NCI-H2107 (cell line): ENCODE measurements at regions not wholly inside any gene's neighbourhood (a gene's known extent, or its start where the extent isn't known, plus 50 kb on each side); places are given as distances from the start of the nearest gene placed in this dataset.

Source experiments
- DNase-seq: peaks from one replicate; lab custom pipeline; 2025; lab: John Stamatoyannopoulos, UW

GRCh38 chr9:89999534-90000370 is 394.9 kb downstream of the GADD45G start:
- DNase-seq = no peak

- no peak for DNase-seq
Measured at GRCh38 chr9:90000925-90001324, 396.1 kb downstream of the GADD45G start.

- DNase-seq = no peak
Measured at GRCh38 chr9:90001747-90002146, 396.9 kb downstream of the GADD45G start.

- DNase-seq = no peak
Measured at GRCh38 chr9:90002397-90003271, 397.8 kb downstream of the GADD45G start.

GRCh38 chr9:90005388-90005787 is 400.6 kb downstream of the GADD45G start:
- no peak for DNase-seq

GRCh38 chr9:90007516-90008440 is 403.0 kb downstream of the GADD45G start:
- no peak for DNase-seq

GRCh38 chr9:90009447-90009846 is 404.6 kb downstream of the GADD45G start:
- no peak for DNase-seq

GRCh38 chr9:90010793-90011192 is 406.0 kb downstream of the GADD45G start:
- no peak for DNase-seq

GRCh38 chr9:90012949-90013348 is 408.1 kb downstream of the GADD45G start:
- no peak for DNase-seq

GRCh38 chr9:90013778-90014177 is 409.0 kb downstream of the GADD45G start:
- DNase-seq = no peak

GRCh38 chr9:90014421-90014820 is 409.6 kb downstream of the GADD45G start:
- DNase-seq = no peak

- no peak for DNase-seq
Measured at GRCh38 chr9:90016272-90016671, 411.5 kb downstream of the GADD45G start.

GRCh38 chr9:90017679-90018078 is 412.9 kb downstream of the GADD45G start:
- no peak for DNase-seq

- DNase-seq = no peak
Measured at GRCh38 chr9:90018688-90019087, 413.9 kb downstream of the GADD45G start.

- DNase-seq = no peak
Measured at GRCh38 chr9:90019626-90020025, 414.8 kb downstream of the GADD45G start.

- DNase-seq = no peak
Measured at GRCh38 chr9:90020276-90020871, 415.6 kb downstream of the GADD45G start.

- DNase-seq = no peak
Measured at GRCh38 chr9:90021216-90021906, 416.5 kb downstream of the GADD45G start.

- no peak for DNase-seq
Measured at GRCh38 chr9:90022474-90022873, 417.7 kb downstream of the GADD45G start.

- no peak for DNase-seq
Measured at GRCh38 chr9:90023861-90024260, 419.0 kb downstream of the GADD45G start.

GRCh38 chr9:90024409-90024808 is 419.6 kb downstream of the GADD45G start:
- no peak for DNase-seq

GRCh38 chr9:90024823-90025222 is 420.0 kb downstream of the GADD45G start:
- no peak for DNase-seq
